Activated CD8-positive, alpha-beta memory T cell treated with anti-CD3 and anti-CD28 coated beads for 36 hours (primary cell): ENCODE measurements at regions not wholly inside any gene's neighbourhood (a gene's known extent, or its start where the extent isn't known, plus 50 kb on each side); places are given as distances from the start of the nearest gene placed in this dataset.

Experiments used
- CTCF ChIA-PET: fragments of 350-600 bp; sonication (Branson Sonifier 250); formaldehyde crosslinking; loops from one replicate; lab custom pipeline; 2021; ENCODE audit warnings: antibody characterized with exemption; lab: Charles Lee
- POLR2A ChIA-PET: fragments of 350-600 bp; sonication (Branson Sonifier 250); formaldehyde crosslinking; loops from one replicate; lab custom pipeline; 2021; ENCODE audit warnings: antibody characterized with exemption; lab: Charles Lee

DNA sequence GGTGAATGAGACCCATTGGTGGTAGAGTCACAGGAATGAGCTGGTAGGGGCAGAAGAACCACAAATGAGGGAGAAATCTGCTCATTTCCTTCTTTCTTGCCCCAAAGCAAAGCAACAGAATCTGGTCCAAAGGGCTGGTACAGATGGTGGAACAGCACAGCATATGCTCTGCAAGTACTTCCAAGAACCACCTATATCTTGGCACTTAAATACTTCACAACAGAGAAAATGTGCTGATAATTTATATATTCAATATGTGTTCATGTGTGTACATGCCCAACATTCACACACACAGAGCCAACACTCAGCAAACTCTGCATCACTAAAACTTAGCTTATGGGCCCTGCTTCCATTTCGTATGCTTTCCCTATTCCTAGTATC is 884.4 kb upstream of the KLHL29 start:
- ChIA-PET POLR2A (no interaction called here), CTCF (no interaction called here)

DNA sequence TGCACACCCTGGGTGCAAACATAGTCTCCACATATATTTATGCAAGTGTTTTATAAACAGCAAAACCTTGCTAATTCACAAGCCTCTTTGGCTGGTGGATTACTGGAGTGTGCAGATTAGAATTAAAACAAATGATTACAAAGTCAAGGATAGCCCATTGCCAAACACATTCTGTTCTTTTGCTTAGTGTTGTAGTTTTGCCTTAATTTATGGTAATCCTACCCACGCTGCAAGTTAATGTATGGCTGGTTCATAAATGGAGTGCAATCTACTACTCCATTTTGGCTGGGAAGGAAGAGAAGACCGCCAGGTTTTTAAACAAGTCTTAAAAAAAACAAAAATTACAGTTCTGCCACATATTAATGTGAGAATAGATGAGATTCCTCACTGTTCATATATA is 883.1 kb upstream of the KLHL29 start:
- ChIA-PET POLR2A (no interaction called here), CTCF (no interaction called here)

DNA sequence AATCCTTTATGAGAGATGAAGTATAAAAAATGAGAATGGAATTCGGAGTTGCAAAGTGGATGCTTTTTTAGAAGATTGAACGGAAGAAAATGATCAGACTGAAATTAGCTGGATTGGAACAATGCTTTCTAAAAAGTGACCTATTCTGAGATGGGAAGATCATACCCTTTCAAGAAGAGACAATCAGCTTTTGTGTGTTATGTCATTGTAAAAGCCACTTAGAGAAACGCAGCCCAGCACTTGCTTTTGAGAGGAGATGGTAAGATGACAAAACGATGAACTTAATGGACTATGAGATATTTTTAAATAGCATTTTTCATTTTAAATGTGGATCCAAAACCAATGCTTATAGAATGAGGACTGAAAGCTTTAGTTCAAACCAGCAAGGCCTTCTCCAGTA is 871.4 kb upstream of the KLHL29 start:
- ChIA-PET CTCF (no interaction called here), POLR2A (no interaction called here)

DNA sequence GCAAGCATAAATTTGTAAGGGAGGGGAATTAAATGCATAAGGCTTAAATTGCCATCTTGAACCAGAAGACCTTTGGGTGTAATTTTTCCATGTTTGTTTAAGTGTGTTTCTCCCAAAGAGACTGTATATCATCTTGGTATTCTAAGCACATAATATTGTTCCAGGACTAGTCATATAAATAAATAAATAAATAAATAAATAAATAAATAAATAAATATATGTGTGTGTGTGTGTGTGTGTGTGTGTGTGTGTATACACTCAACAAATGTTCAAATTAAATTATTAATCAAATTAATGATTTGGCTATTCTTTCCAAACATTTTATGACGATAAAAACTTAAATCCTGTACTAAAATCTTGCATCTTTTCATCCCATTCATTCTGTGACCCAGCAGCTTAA is 867.8 kb upstream of the KLHL29 start:
- ChIA-PET POLR2A (no interaction called here), CTCF (no interaction called here)

DNA sequence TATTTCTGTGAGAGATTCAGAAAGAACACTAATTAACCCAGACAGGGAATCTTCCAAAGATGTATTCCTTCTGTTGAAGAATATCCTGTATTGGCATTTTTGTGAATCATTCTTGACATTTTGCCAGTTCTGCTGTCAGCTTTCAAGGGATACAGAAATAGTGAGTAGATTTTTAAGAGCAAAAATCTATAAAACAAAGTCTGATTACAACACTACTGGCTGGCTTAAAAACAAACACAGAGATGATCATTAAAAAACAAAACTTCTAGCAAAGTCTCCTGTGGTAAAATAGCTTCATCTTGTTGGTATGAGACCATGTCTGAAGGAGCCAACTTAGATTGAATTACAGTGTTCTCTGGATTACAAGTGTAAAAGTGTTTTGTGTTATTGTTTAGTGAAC is 866.3 kb upstream of the KLHL29 start:
- POLR2A ChIA-PET, result no interaction called here
- CTCF ChIA-PET, result no interaction called here

DNA sequence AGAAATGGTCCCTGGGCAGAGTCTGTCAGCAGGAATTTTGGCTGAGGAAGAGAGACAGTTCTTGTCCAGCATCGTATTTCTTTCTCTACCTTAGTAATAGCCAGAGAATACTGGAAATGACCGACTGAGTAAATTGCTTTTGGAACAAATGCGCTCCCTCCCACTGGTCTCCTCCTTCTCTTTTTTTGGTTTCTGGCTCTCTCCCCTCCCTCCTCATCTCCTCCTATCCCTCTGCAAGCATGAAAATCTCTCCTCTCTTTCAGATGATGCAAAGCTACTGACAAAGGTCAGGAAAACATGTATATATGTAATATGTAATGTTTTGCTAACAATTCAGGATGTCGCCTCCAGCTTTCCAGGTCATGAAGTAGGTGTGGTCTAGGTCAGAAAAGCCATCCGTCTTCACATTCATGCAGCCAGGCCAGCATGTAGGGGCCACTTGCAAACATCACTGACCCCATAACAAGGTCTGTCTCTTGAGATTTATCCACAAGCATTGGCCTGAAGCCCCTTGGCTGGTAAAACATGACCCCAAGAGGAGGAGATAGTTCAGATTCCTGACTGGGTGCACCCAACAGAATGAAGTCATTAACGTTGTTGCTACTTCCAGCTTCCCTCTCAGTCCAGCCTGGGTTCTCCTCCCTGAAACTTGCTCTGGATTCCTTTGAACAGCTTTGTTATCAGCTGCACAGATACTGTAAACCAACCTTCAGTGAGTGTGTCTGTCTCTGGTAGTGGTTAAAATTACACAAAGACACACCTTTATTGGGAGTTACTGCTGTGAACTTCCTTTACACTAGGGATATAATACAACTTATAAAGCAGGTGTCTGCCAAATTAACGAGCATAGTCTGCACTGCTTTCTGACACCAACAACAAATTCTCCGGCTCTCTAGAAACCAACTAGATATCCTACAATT is 864.4 kb upstream of the KLHL29 start:
- CTCF ChIA-PET, result no interaction called here
- POLR2A ChIA-PET, result no interaction called here

DNA sequence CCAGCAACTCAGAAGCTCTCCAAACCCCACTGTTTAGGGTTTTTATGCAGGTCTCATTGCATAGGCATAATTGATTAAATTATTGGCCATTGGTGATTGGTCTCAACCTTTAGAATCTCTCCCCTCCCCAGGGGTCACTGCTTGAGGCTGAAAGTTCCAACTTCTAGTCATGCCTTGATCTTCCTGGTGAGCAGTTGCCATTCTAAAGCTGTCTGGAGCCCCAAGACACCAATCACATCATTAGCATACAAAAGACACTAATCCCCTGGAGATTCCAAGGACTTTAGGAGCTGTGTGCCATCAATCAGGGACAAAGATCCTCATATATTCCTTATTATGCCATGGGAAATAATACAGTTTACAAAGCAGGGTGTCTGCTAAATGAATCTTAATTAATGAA is 863.4 kb upstream of the KLHL29 start:
- CTCF ChIA-PET, result no interaction called here
- POLR2A ChIA-PET, result no interaction called here

DNA sequence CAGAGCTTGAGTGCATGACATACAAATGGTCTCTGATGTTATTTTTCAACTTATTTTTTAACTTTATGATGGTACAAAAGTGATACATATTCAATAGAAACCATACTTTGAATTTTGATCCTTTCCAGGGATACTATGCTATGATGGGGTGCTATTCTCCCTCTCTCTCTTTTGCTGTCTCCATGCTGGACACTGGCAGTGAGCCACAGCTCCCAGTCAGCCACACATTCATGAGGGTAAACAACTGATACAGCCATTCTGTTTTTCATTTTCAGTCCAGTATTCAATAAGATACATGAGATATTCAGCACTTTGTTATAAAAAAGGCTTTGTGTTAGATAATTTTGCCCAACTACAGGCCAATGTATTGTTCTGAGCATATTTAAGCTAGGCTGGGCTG is 859.3 kb upstream of the KLHL29 start:
- POLR2A ChIA-PET, result no interaction called here
- CTCF ChIA-PET, result no interaction called here

DNA sequence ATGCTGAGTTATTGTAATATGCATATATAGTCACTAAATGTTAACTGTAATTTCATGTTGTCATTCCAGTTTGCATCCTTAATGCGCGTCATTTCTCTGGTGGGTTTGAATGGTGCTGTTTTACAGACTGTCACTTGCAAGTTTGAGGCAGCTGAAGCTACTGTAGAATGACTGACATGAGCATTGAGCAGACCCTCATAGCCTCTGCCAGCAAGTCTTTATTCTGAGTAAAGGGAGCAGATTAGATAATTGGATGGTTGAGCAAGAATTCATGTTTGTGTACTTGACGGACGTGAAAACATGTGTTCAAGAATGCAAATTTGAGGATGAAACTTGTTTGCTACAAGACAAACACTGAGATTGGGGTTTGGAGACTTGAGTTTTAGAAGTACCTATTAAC is 854.8 kb upstream of the KLHL29 start:
- POLR2A ChIA-PET, result no interaction called here
- CTCF ChIA-PET, result no interaction called here

DNA sequence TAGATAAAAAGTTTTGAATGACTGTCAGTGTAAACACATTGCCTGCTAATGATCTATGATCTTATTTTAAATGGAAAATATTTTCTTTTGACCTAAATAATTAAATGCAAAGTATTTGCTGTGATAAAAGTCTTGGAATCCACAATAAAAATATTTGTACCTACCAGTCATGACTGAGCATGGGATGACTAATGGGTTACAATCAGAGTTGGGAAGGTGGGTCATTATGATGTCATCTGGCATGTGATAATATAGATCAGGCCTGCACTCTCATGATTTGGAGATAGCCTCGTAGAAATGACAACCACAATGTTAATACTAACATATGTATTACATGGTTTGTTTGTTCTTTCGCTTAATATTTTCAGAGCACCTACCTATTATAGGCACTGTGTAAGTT is 848.8 kb upstream of the KLHL29 start:
- CTCF ChIA-PET, result no interaction called here

DNA sequence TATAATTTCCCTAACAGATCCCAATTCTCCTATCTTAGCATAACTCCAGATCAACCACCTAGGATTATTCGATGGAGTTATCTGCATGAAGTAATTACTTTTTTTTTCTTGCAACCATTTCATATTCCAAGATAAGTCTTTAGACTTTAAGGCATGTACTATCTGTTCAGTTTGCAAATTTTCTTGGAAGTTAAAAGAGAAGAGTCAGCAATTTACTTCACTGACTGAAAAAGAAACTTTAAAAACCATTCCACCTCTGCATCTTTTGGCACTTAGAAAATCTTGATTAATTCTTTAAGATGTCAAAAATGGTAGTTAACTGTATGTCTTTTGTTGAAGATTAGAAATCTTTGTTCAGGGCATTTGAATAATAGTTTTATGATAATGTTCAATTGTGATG is 830.5 kb upstream of the KLHL29 start:
- CTCF ChIA-PET, result no interaction called here
- POLR2A ChIA-PET, result no interaction called here

More for the DNA sequence above, 848.8 kb upstream of the KLHL29 start:
- POLR2A ChIA-PET, result no interaction called here

DNA sequence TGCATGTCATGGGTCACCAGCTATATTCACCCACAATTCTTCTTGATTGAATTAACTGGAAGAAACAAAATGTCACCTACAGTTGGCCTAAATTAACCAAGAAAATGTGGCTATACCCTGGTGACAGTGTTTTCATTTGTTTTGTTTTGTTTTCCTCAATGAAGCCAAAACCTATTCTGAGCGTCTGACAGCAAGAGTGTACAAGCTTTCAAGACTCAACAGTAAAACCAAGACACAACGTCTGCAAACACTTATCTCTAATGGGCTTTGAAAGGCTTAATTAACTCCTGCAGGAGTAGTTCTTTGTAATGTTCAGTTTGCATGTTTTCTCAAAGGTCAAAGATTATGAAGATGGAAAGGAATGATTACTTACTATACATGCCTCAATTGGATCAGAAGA is 827.6 kb upstream of the KLHL29 start:
- POLR2A ChIA-PET, result no interaction called here
- CTCF ChIA-PET, result no interaction called here

DNA sequence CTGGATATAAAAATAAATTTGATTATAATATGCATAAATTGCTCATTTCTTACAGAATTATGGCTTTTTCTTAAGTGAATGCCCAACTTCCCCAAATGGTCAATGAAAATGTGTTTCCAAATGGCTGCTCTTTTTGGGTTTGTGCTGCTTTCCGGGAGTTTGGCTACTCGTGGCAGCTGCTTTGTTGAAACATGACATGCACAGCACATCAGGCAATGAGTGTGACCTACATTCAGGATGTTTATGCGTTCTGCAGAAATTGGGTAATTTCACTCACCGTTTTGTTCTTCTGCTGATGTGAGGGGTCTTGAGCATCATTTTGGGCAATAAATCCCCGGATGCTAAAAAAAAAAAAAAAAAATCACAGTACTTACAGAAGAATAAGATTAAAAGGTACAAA is 825.0 kb upstream of the KLHL29 start:
- ChIA-PET POLR2A (no interaction called here), CTCF (no interaction called here)

DNA sequence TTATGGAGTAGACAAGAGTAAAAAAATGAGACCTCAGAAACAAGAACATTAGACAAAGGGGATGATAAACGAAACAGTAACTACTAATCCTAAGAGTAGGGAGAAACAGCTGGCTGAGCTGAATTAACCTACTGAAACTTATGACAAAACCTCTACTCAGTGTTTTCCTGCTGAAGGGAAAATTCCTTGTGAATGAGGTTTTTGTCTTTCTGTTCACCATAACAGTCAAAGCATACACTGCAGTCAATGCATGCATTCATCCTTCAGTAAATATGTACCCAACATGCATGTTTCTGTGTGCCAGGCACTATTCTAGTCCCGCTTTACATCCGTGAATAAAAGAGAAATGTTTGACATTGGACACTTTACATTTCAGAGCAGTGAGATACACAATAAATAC is 805.6 kb upstream of the KLHL29 start:
- ChIA-PET CTCF (no interaction called here), POLR2A (no interaction called here)

DNA sequence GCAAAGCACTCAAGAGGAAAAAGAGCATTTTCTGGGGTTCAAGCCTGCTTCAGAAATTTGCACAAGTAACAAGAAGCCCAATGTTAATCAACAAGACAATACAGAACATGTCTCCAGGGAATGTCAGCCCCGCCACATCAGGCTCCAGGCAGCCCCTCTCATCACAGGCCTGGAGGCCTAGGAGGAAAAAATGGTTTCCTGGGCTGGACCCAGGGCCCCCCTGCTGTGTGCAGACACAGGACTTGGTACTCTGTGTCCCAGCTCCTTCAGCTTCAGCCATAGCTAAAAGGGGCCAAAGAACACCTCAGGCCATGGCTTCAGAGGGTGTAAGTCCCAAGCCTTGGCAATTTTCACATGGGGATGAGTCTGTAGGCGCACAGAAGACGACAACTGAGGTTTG is 802.9 kb upstream of the KLHL29 start:
- POLR2A ChIA-PET, result no interaction called here
- CTCF ChIA-PET, result no interaction called here

DNA sequence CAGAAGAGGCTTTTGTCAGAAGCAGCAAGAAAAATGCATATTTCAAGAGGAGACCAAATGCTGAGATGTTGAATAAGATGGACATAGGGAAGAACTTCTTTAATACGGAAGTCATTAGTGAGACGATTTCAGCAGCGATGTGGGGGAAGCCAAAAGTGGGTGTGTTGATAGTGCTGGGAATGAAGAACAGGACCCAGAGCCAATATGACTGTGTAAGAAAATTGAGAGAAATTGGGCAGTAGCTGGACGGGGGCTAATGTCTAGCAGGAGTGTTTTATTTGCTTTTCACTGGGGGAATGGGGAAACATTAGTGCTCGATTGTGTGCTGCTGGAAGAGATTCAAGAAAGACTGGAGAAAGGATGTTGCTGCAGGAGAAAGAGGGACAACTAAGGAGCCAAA is 788.7 kb upstream of the KLHL29 start:
- ChIA-PET POLR2A (no interaction called here), CTCF (no interaction called here)

DNA sequence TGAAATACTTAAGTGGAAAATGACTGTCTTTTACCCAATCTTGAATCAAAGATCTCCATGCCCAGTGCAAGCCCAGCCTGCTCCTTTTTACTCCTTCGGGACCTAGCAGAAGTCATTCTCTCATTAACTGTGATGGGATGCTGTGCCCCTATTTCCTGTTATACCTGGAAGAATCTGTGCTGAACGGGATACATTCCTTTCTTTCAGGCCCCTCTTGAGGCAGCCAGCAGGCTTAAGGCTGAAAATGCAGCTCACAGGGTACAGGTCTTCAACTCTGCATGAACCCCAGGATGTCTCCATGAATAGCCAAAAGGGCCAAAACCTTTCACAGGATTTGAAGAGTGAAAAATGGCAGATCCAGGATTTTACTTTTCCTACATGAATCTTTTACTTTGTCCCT is 784.8 kb upstream of the KLHL29 start:
- ChIA-PET CTCF (no interaction called here), POLR2A (no interaction called here)

DNA sequence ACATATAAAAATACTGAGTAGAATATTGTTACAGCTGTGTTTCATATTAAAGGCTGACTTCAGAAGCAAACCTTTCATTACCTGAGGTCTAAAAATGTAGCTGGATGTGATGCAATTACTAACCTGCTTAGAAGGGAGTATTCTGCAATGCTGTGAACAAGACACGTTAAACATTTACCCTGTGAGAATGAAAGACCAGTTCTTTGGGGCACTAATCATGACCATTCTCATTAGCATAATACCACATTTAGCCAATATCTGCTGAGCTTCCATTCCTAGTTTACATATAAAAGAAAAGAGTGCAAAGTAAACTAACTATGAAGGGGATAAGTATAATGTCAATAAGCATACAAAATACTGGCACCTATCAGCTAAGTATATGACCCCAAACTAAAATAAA is 784.0 kb upstream of the KLHL29 start:
- ChIA-PET POLR2A (no interaction called here), CTCF (no interaction called here)

DNA sequence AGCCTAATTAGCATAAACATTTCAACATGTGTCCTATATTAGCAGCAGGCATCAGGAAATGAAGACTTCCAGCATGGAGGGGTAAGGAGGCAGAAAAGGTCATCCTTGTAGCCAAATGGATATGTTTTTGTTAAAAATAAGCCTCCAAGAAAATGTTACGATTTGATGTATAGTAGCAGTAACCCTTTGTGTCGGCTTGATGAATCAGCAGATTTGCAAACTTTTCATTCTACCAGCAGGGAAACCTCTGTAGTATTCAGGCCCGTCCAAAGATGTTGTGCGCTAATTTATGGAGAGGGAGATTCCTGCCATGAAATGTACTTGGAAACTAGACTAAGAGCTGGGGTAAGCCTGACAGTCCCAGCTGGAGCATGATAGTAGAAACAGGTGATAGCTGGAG is 780.8 kb upstream of the KLHL29 start:
- POLR2A ChIA-PET, result no interaction called here
- CTCF ChIA-PET, result no interaction called here

DNA sequence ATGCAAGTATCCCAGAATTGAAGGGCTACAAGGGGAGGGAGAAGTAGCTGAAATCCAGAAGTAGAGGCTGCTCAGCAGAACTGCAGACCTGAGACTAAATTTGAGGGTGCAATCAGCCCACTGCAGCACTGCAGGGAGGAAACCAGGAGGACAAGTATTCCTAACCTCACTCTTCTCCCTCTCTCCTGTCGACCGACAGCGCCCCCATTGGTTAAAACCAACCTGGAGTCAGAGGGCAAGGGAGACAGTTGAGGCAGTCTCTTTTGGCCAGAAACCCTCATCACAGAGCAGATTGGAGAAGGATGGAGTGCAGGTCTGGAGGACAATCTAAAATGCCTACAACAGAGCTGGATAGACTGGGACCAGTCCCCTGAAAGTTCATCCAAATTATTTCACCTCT is 768.9 kb upstream of the KLHL29 start:
- ChIA-PET POLR2A (no interaction called here), CTCF (no interaction called here)

DNA sequence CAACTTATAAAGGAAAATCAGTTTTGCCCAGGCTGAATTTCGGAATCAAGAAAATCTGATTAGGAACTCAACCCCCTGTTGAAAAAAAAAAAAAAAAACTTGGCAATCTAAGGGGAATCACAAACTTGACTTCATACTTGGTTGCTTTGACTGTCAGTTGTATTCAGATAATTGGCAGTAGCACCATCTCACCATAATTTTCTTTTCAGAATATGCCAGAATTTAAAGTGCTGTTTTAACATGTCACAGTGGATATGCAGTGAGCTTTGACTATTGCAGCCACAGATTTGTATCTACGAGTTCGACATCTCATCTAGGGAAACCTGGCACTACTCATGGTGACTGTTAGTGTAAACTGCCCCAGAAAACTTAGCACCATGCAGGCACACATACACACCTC is 761.4 kb upstream of the KLHL29 start:
- ChIA-PET POLR2A (no interaction called here), CTCF (no interaction called here)

DNA sequence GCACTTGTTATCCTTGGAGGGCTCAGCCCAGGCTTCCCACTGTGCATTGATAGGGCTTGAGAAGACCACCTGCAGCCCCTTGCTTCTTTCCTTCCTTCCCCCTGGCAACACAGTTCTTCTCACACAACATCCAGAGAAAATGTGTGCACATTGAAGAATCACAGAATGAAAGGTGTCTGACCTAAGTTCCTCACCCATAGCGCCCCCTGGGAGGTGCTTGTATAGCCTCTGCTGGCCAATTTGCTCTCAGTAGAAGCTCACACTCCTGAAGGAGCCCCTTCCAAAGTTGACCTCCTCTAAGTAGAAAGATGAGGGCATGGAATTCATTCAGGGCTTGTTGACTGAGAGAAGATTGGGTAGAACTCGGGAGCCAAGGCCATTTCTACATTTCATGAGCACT is 758.4 kb upstream of the KLHL29 start:
- ChIA-PET POLR2A (no interaction called here), CTCF (no interaction called here)
